Hypothalamus (tissue), 51 donors: ENCODE measurements at regions not wholly inside any gene's neighbourhood (a gene's known extent, or its start where the extent isn't known, plus 50 kb on each side); places are given as distances from the start of the nearest gene placed in this dataset.
"Not testable (repeated sequence)": the region's sequence is repeated elsewhere in the genome, so short reads cannot be mapped to it uniquely, and the experiment has no call there.

Experiments used
- DNase-seq, 51 donors: peaks; one replicate each; lab custom pipeline; 2025; lab: John Stamatoyannopoulos, UW

DNA sequence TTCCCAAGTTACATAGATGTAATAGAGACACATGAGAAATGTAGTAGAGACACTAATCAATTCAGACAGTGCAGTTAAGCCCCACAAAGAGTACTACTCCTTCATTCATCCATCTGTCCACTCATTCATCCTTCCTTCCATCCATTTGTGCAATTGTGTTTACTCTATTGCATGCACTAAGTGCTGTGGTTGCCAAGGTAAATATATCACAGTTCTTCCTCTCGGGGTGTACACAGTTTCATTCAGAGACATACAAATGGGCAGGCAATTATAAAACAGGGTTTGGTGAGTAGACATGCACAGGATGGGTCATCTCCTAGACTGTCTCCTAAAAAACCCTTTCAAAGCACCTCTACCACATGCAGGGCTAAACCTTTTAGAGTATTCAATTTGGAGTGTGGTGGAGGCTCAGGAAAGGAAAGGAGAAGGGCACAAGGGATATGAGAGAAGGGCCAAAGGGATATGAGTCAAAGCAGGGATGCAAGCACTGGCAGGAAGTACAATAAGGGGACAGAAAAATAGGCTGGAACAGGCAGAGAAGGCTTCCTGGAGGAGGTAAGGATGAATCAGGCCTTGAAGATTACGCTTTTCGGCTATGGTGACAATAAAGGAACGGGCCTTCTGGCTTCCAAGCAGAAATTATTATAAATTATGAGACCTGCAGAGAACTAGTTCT lies 153.6 kb upstream of the VKORC1L1 start:
- not testable (repeated sequence) for DNase-seq

DNA sequence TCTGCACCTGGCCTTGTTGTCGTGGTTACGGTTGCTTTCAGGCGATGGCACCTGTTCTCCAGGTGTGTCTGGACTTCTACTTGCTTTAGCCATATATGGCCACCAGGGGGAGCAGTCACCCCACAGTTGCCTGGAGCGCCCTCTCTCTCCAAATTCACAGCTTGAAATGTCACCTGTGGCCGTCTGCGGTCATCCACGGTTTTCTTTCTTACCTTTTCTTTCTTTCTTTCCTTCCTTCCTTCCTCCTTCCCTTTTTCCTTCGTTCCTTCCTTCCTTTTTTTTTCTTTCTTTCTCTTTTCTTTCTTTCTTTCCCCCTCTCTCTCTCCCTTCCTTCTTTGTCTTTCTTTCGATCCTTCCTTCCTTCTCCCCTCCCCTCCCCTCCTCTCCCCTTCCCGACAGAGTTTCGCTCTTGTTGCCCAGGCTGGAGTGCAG lies 150.5 kb upstream of the VKORC1L1 start:
- DNase-seq: peak in 8 of 51 donors; percentile 1 to 24 (median 5)

DNA sequence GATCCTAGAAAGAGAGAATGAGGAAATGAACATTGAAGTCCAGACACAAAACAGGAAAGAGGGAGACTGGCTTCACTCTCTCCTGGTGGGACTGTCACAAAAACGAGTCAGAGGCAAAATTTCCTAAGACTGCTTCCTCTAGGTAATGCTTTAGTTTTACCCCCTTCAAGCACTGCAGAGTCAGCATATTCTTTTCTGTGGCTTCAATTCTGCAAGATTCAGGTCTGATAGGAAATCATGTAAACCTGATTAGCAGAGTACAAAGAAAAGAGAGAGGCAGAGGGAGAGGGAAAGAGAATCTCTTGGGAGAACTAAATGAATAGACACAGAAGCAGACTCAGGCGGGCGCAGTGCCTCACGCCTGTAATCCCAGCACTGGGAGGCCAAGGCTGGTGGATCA lies 145.7 kb upstream of the VKORC1L1 start:
- DNase-seq: not testable (repeated sequence)

DNA sequence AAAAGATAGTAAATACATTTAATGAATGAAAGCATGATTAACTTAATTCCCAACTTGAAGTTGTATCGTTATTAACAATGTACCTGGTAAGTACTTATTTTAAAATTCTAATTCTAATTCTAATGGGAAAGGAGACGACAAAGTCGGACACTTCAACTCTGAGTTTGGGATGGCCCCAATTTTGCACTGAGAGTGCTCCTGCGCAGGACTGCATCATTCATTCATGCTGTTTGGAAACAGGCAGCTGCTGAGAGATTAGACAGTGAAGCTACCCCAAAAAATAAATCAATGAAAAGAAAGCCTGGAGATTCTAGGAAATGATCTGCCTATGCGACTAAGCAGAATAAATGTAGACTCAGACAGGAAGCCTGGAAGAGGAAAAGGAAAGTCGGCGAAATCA lies 141.7 kb upstream of the VKORC1L1 start:
- DNase-seq: no peak

DNA sequence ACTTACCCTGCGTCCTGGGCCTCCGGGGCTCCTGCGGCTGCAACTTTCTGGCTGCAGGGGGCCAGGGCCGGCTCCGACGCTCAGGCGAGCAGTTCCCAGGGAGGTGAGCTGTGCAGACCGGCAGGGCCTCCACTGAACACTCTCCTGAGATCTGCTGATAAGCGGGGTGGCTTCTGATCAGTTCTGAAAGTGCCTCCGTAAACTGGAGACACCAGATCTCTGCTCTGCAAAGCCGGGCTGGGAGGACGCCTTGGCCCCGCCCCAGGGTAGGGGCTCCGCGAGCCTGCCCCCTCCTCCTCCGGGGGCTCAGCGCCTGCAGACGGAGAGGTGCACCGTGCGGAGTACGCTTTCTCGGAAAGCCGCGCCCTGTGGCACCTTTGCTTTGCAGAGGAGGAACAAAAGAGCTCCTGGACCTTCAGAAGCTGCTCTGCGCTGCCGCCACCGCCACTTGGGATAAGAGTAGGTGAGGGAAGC lies 141.3 kb upstream of the VKORC1L1 start:
- peak in 2 of 51 donors; percentile 0 to 6 for DNase-seq

DNA sequence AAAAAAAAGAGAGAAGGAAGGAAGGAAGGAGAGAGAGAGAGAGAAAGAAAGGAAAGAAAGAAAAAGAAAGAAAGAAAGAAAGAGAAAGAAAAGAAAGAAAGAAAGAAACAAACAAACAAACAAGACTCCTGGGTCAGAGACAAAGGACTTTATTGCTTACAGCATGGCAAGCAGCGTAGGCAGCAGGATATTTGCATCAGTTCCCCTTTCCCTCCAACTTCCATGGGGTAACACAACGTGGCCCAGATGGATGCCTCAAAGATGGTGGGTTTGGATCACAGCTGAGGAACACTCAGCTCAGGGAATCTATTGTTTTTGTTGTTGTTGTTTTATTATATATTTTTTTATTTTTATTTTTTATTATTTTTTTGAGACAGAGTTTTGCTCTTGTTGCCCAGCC lies 128.5 kb upstream of the VKORC1L1 start:
- DNase-seq: no peak

DNA sequence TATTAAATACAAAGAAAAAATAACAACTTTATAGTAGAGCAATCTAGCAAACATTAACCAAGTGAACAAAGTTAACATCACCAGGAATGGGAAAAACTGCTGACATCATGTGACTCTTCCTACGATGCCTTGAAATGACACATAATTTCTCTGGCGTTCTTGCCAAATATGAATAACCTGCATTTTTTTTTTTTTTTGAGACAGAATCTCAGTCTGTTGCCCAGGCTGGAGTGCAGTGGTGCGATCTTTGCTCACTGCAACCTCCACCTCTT lies 126.5 kb upstream of the VKORC1L1 start:
- no peak for DNase-seq

DNA sequence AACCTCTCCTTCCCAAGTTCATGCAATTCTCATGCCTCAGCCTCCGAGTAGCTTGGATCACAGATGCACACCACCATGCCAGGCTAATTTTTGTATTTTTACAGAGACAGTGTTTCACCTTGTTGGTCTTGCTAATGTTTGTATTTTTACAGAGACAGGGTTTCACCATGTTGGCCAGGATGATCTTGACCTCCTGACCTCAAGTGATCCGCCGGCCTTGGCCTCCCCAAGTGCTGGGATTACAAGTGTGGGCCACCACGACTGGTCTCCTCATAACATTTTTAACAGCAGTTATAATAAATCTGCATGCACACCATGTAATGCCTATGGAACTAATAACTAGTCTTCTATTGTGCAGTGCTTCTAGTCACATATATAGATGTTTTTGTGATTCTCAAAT lies 123.8 kb upstream of the VKORC1L1 start:
- DNase-seq: no peak

DNA sequence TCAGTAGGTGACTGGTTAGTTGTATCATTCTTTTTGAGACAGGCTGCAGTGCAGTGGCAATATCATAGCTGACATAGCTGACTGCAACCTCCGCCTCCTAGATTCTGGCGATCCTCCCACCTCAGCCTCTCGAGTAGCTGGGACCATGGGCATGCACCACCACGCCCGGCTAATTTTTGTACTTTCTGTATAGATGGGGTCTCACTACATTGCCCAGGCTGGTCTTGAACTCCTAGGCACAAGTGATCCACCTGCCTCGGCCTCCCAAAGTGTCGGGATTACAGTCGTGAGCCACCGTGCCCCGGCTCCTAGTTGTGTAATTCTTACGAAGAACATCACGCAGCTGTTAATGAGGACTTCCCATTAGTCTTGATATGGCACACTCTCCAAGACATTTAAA lies 123.4 kb upstream of the VKORC1L1 start:
- DNase-seq: no peak

DNA sequence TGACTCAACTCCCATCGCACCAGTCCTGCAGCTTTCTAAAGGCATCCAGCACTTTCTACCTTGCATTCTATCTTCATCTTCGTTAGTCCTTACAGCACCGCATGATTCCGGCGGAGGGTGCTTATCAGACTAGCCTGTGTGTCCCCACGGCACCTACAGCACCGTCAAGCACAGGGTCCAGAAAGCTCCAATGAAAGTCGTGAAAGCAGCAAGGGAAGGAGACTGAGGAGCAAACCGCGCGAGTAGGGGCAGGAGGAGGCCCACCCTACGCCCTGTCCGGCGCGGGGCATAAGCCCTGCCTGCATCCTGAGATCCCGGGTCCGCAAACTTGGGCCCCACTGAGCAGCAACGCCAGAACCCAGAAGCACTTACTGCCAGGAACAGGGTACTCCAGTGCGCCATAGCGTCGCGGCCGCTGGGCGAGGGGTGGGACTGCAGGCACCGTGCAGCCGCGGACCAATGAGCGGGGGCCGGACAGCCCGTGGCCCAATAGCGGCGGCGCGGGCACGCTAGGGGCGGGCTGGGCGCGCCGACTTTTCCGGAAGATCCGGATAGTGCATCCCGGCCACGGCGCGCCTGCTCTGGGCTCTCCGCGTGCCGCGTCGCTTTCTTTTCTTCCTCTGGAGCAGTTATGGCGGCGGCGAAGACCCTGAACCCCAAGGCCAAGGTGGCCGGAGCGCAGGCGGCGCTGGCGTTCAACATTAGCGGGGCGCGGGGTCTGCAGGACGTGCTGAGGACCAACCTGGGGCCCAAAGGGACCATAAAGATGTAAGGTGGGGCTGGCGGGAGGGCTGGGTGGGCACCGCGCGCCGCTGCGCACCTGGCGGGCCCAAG lies 122.1 kb upstream of the VKORC1L1 start:
- peak; percentile 44 to 96 (median 86) for DNase-seq

DNA sequence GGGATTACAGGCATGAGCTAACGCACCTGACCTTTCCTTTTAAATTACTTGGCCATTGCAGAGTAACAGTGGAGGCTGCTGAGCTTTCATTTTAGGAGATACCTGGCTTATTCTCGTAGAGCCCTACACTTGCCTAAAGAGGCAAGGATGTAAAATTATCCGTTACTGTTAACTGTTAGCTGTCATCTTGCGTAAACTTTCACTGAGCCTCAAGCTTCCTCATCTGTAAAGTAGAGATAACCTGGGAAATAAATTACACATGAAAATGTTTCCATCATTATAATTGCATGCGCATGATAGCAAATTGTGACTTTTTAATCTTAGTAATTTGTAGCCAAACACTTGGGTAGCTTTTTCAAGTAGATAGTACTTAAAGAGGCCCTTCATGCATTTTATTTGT lies 118.8 kb upstream of the VKORC1L1 start:
- DNase-seq: not testable (repeated sequence)

DNA sequence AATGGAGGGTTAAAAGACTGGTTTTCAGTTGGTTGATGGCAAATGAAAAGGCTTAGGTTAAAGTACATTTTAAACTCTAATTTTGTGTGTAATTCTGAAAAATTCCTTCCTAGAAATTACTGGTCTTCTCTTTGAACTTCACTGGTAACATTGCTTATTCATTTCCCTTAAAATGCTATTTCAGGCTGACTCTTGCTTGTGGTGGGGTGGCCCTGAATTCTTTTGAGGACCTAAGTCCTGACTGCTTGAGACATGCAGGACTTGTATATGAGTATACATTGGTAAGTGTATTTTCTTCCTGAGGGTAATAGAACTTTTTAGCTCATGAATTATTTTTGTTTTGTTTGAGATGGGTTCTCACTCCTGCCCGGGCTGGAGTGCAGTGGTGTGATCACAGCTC lies 113.9 kb upstream of the VKORC1L1 start:
- DNase-seq: not testable (repeated sequence)

DNA sequence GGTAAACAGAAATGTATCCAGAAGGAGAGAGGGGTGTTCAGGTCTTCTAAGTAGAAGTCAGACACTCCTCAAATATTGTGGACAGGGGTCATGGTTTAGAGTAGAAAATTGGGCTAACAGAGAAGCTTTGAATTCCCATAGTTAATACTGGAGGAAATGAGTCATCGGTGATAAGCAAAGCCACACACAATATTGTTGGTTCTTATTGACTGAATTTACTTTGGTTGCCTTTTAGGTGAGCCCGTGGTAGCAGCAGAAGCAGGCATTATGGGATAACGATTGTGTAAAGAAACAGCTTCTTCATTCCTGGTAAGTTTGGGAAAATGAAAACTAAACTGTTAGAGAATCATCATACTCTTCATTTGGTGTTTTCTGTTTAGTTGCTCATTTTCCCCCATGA lies 110.2 kb upstream of the VKORC1L1 start:
- not testable (repeated sequence) for DNase-seq

DNA sequence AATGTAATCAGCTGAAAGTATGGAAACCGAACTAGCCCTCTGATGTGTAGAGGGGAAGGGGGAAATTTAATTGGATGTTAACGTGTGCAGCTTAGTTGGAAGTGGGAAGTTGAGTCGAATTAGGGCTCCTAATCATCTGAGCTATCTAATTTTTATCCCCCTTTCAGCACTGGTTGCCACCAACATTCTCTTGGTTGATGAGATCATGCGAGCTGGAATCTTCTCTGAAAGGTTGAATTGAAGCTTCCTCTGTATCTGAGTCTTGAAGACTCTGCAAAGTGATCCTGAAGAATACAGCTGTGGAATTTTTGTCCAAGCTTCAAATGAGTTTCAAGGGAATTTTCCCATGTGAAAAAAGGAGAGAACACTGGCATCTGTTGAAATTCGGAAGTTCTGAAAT lies 109.8 kb upstream of the VKORC1L1 start:
- not testable (repeated sequence) for DNase-seq

DNA sequence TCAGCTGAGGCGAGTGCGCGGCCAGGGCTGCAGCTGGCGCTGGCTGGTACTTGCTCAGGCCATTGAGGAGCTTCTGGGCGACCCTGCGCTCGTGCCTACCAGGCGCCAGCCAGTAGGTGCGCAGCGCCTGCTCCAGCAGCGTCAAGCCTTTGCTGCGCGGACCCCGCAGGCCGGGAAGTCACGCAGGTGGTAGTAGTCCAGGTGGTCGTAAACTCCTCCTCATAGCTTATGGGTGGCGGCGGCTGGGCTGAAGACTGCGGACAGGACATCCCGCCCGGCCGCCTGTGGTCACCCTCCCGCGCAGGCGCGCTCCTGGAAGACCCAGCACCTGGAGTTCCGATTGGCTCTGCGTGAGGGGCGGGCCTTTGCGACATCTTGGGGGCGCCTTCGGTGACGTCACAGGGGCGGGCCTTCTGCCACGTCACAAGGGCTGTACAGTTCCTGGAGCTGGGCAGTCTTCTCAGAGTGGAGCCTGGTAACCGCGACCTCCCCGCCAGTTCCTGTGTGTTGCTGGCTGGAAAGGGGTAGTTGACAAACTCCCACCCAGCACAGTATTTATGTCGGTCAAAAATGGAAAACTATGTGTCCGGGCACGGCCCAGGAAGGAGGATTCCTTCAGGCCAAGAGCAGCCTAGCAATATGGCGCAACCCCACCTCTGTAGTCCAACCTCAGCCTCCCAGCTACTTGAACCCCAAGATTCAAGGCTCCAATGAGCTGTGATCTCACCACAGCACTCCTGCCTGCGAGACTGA lies 102.2 kb upstream of the VKORC1L1 start:
- peak; percentile 55 to 99 (median 92) for DNase-seq

DNA sequence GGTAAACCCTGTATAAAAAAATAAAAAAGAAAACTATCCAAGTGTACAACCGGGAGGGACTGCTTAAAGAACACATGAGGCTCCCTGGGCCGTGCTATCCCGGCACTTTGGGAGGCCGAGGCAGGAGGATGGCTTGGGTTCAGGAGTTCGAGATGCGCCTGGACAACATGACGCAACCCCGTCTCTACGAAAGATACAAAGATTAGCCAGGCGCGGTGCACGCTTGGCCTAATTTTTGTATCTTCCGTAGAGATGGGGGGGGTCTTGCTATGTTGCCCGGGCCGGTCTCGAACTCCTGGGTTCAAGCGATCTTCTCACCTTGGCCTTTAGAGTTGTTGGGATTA lies 101.7 kb upstream of the VKORC1L1 start:
- peak in 1 of 51 donors; percentile 17 for DNase-seq

DNA sequence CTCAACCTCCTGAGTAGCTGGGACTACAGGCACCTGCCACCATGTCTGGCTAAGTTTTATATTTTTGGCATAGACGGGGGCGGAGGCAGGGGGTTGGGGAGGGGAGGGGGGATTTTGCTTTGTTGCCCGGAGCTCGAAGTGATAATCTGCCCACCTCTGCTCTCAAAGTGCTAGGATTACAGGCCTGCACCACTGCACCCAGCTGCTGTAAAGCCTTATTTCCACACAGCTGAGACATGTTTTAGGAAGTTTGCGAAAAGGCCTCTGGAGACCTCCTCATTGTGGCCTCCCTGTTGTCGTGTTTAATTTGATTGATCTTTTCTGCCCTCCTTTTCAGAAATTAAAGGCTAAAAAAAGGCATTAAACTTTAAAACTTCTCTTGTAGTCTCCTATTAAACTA lies 96.2 kb upstream of the VKORC1L1 start:
- not testable (repeated sequence) for DNase-seq

DNA sequence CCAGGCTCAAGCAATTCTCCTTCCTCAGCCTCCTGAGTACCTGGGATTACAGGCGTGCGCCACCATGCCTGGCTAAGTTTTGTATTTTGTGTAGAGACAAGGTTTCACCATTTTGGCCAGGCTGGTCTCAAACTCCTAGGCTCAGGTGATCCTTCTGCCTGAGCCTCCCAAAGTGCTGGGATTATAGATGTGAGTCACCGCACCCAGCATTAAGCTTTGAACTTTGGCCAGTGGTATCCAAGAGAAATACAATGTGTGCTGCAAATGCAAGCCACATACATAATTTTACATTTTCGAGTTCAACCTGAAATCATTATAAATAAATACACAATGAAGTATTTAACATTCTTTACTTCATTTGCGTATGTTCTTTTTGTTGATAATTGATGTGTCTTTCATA lies 82.9 kb upstream of the VKORC1L1 start:
- not testable (repeated sequence) for DNase-seq

DNA sequence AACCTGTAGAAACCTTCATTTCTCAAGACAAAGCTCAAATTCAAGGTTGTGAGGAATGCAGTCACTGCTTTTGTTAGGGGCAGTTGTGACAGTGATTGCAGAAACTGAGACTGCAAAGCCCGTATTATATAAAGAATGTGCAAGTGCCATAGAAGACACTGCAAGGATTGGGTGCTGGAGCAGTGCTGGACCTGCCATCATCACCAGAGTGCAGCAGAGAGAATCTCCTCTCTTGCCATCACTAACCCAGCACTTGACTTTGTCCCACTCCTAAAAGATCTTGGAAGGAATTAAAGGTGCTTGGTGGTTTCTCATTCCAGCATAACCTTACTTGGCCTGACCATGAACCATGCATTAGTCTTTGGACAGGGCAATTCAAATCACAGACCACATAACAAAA lies 81.1 kb upstream of the VKORC1L1 start:
- DNase-seq: not testable (repeated sequence)

DNA sequence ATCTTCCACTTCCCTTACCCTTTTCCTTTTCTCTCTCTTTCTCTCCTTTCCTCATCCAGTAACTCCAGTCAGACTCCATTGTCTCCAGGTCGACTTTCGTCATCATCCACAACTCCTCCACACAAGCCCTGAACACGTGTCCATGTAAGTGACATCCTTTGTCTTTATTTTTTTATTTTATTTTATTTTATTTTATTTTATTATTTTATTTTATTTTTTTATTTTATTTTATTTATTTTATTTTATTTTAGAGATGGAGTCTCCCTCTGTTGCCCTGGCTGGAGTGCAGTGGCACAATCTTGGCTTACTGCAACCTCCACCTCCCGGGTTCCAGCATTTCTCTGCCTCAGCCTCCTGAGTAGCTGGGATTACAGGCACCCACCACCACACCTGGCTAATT lies 80.1 kb upstream of the VKORC1L1 start:
- not testable (repeated sequence) for DNase-seq

DNA sequence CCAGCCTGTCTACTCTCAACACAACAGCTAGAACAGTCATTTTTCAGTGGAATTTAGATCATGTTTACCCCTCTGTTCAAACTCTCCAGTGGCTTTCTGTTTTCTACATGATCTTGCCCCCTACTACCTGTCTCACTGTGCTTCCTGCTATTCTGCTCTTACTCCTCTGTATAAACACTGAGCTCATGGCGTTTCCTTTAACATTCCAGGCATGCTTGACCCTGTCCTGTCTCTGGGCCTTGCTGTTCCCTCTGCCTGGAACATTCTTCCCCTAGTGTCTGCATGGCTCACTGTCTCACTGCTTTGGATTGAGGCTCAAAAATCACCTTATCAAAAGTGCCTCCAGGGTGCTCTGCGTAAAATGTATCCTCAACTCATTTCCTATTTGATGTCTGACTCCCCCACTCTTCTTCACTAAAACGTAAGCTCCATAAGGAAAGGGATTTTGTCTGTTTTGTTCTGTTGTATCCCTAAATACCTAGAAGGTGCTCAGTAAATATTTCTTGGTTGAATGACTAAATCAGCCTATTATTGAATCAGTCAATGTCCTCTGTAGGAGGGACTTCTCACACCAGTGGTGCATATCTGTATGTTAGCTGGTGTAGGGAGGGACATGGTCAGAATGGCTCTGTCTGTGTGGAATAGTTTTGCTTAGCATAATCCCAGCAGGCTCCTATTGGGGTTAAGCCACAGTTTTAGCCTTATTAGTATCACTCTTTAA lies 78.0 kb upstream of the VKORC1L1 start:
- DNase-seq: not testable (repeated sequence)
